ENCODE measurements at regions not wholly inside any gene's neighbourhood (a gene's known extent, or its start where the extent isn't known, plus 50 kb on each side); places are given as distances from the start of the nearest gene placed in this dataset.
"Not testable (repeated sequence)": the region's sequence is repeated elsewhere in the genome, so short reads cannot be mapped to it uniquely, and the experiment has no call there.

GRCh38 chr2:77652499-77652898 is 130.3 kb upstream of the LRRTM4 start:
- Histone ChIP-seq H3K4me1 (ENCODE audit: insufficient read depth, low read length) (no peaks in the 10 kb centered on the region), H3K9ac (ENCODE audit: low read depth, low read length) (no peak overlapping the region), H3K4me2 (ENCODE audit: insufficient read depth, low read length) (no peak overlapping the region), H3K27ac (ENCODE audit: low read length) (no peak overlapping the region), H3K79me2 (ENCODE audit: insufficient read depth, low read length) (no peaks in the 10 kb centered on the region), H3K27me3 (ENCODE audit: insufficient read depth, low read length, poor library complexity) (no peaks in the 10 kb centered on the region), H3K9me3 (ENCODE audit: insufficient read depth, low read length, severe bottlenecking) (no peaks in the 10 kb centered on the region), H4K20me1 (ENCODE audit: insufficient read depth, low read length) (no peaks in the 10 kb centered on the region), H2AFZ (ENCODE audit: low read depth, low read length) (no peak overlapping the region), H3K4me3 (ENCODE audit: low read depth in 1 of 2, low read length in 2 of 2) (no peak overlapping the region), H3K36me3 (ENCODE audit: insufficient read depth, low read length) (no peaks in the 10 kb centered on the region)
- TF ChIP-seq EZH2 (IDR thresholded peaks at IDR 0.05; ENCODE audit: borderline replicate concordance, low read depth, low read length, severe bottlenecking) (no peak), CTCF (IDR thresholded peaks at IDR 0.05; ENCODE audit: borderline replicate concordance, extremely low read depth, low read length, poor library complexity, severe bottlenecking) (no peak)
- DNase-seq (no peak), ATAC-seq (ENCODE audit: insufficient read depth, low read depth) (no peak)

GRCh38 chr2:77664491-77664890 is 142.3 kb upstream of the LRRTM4 start:
- Histone ChIP-seq H3K9ac (ENCODE audit: low read depth, low read length) (no peak overlapping the region), H3K27me3 (ENCODE audit: insufficient read depth, low read length, poor library complexity) (no peaks in the 10 kb centered on the region), H3K79me2 (ENCODE audit: insufficient read depth, low read length) (no peaks in the 10 kb centered on the region), H4K20me1 (ENCODE audit: insufficient read depth, low read length) (no peaks in the 10 kb centered on the region), H3K9me3 (ENCODE audit: insufficient read depth, low read length, severe bottlenecking) (no peaks in the 10 kb centered on the region), H3K4me2 (ENCODE audit: insufficient read depth, low read length) (no peak overlapping the region), H3K36me3 (ENCODE audit: insufficient read depth, low read length) (no peaks in the 10 kb centered on the region), H2AFZ (ENCODE audit: low read depth, low read length) (no peak overlapping the region), H3K4me3 (ENCODE audit: low read depth in 1 of 2, low read length in 2 of 2) (no peak overlapping the region; a peak in 1 of 4 replicates), H3K27ac (ENCODE audit: low read length) (no peak overlapping the region), H3K4me1 (ENCODE audit: insufficient read depth, low read length) (no peaks in the 10 kb centered on the region)
- TF ChIP-seq EZH2 (IDR thresholded peaks at IDR 0.05; ENCODE audit: borderline replicate concordance, low read depth, low read length, severe bottlenecking) = no peak
- no peak for TF ChIP-seq CTCF (IDR thresholded peaks at IDR 0.05; ENCODE audit: borderline replicate concordance, extremely low read depth, low read length, poor library complexity, severe bottlenecking)
- ATAC-seq (ENCODE audit: insufficient read depth, low read depth) (no peak), DNase-seq (no peak)

GRCh38 chr2:77666251-77666980 is 144.2 kb upstream of the LRRTM4 start:
- Histone ChIP-seq H3K27ac (ENCODE audit: low read length) (no peak overlapping the region), H3K79me2 (ENCODE audit: insufficient read depth, low read length) (no peaks in the 10 kb centered on the region), H4K20me1 (ENCODE audit: insufficient read depth, low read length) (no peaks in the 10 kb centered on the region), H3K9ac (ENCODE audit: low read depth, low read length) (no peak overlapping the region), H3K9me3 (ENCODE audit: insufficient read depth, low read length, severe bottlenecking) (no peaks in the 10 kb centered on the region), H3K36me3 (ENCODE audit: insufficient read depth, low read length) (no peaks in the 10 kb centered on the region), H3K4me1 (ENCODE audit: insufficient read depth, low read length) (no peaks in the 10 kb centered on the region), H3K4me3 (ENCODE audit: low read depth in 1 of 2, low read length in 2 of 2) (no peak overlapping the region), H3K27me3 (ENCODE audit: insufficient read depth, low read length, poor library complexity) (no peaks in the 10 kb centered on the region), H3K4me2 (ENCODE audit: insufficient read depth, low read length) (no peak overlapping the region), H2AFZ (ENCODE audit: low read depth, low read length) (no peak overlapping the region)
- no peak for DNase-seq
- TF ChIP-seq EZH2 (IDR thresholded peaks at IDR 0.05; ENCODE audit: borderline replicate concordance, low read depth, low read length, severe bottlenecking) (no peak), CTCF (IDR thresholded peaks at IDR 0.05; ENCODE audit: borderline replicate concordance, extremely low read depth, low read length, poor library complexity, severe bottlenecking) (no peak)
- ATAC-seq (ENCODE audit: insufficient read depth, low read depth) = no peak

GRCh38 chr2:77684543-77685319 is 162.6 kb upstream of the LRRTM4 start:
- not testable (repeated sequence) for H3K9ac ChIP-seq (ENCODE audit: low read depth, low read length); H3K36me3 ChIP-seq (ENCODE audit: insufficient read depth, low read length); H2AFZ ChIP-seq (ENCODE audit: low read depth, low read length); H3K27ac ChIP-seq (ENCODE audit: low read length); H3K79me2 ChIP-seq (ENCODE audit: insufficient read depth, low read length); H4K20me1 ChIP-seq (ENCODE audit: insufficient read depth, low read length); H3K4me2 ChIP-seq (ENCODE audit: insufficient read depth, low read length); H3K27me3 ChIP-seq (ENCODE audit: insufficient read depth, low read length, poor library complexity); DNase-seq; H3K9me3 ChIP-seq (ENCODE audit: insufficient read depth, low read length, severe bottlenecking); ATAC-seq (ENCODE audit: insufficient read depth, low read depth); H3K4me3 ChIP-seq (ENCODE audit: low read depth in 1 of 2, low read length in 2 of 2); H3K4me1 ChIP-seq (ENCODE audit: insufficient read depth, low read length)

Data from DND-41 (cell line).